OCI-LY1 (cell line): ENCODE measurements at regions not wholly inside any gene's neighbourhood (a gene's known extent, or its start where the extent isn't known, plus 50 kb on each side); places are given as distances from the start of the nearest gene placed in this dataset.

ENCODE experiments used
- H2AFZ ChIP-seq: fragments of 200-600 bp; sonication (generic), shearing (Covaris generic); 2 replicates; pipeline ENCODE4 v1.6.0; 2014; ENCODE audit warnings: antibody characterized with exemption, mild to moderate bottlenecking, low read length
- H3F3A ChIP-seq: fragments of 200-600 bp; sonication (generic), shearing (Covaris generic); 2 replicates; pipeline ENCODE4 v1.6.0; 2014; ENCODE audit warnings: mild to moderate bottlenecking, antibody characterized with exemption, low read length, moderate library complexity; ENCODE audit not compliant: insufficient read depth
- H3K27ac ChIP-seq: fragments of 200-600 bp; sonication (generic); 2 replicates; pipeline ENCODE4 v1.5.1; 2014; ENCODE audit warnings: low read length, mixed run types, mild to moderate bottlenecking, low read depth; ENCODE audit not compliant: poor library complexity, severe bottlenecking
- H3K27me3 ChIP-seq: fragments of 200-600 bp; sonication (generic); 2 replicates; pipeline ENCODE4 v1.6.0; 2014; ENCODE audit warnings: antibody characterized with exemption, mild to moderate bottlenecking, low read length, moderate library complexity; ENCODE audit not compliant: insufficient read depth
- H3K36me3 ChIP-seq: fragments of 200-600 bp; sonication (generic); 2 replicates; pipeline ENCODE4 v1.6.1; 2014; ENCODE audit warnings: mild to moderate bottlenecking, antibody characterized with exemption, low read length, moderate library complexity, mixed read lengths; ENCODE audit not compliant: insufficient read depth
- H3K4me1 ChIP-seq: fragments of 200-600 bp; sonication (generic); 2 replicates; pipeline ENCODE4 v1.5.1; 2014; ENCODE audit warnings: mild to moderate bottlenecking, low read length, moderate library complexity; ENCODE audit not compliant: insufficient read depth, severe bottlenecking
- H3K4me2 ChIP-seq: fragments of 200-600 bp; sonication (generic), shearing (Covaris generic); 2 replicates; pipeline ENCODE4 v1.6.1; 2014; ENCODE audit warnings: low read length
- H3K4me3 ChIP-seq: fragments of 200-600 bp; sonication (generic); 2 replicates; pipeline ENCODE4 v1.5.1; 2014; ENCODE audit warnings: low read length, low read depth, mild to moderate bottlenecking, mixed read lengths; ENCODE audit not compliant: poor library complexity, severe bottlenecking
- H3K79me2 ChIP-seq: fragments of 200-600 bp; shearing (Covaris generic); 2 replicates; pipeline ENCODE4 v1.6.1; 2016; ENCODE audit warnings: mixed run types, low read length, mixed read lengths; ENCODE audit not compliant: insufficient read depth
- H3K9ac ChIP-seq: fragments of 200-600 bp; sonication (generic), shearing (Covaris generic); 2 replicates; pipeline ENCODE4 v1.6.1; 2014; ENCODE audit warnings: mild to moderate bottlenecking, low read length, mixed read lengths
- H3K9me2 ChIP-seq: fragments of 200-600 bp; sonication (generic), shearing (Covaris generic); 2 replicates; pipeline ENCODE4 v1.6.1; 2014; ENCODE audit warnings: low read depth, mild to moderate bottlenecking, low read length, mixed read lengths
- H3K9me3 ChIP-seq: fragments of 200-600 bp; shearing (Covaris generic); 2 replicates; pipeline ENCODE4 v1.6.1; 2014; ENCODE audit warnings: low read length, mixed read lengths
- H4K20me1 ChIP-seq: fragments of 200-600 bp; sonication (generic), shearing (Covaris generic); 2 replicates; pipeline ENCODE4 v1.6.0; 2016; ENCODE audit warnings: mild to moderate bottlenecking, low read length; ENCODE audit not compliant: insufficient read depth
- EZH2 ChIP-seq: fragments of 200-600 bp; sonication (generic), shearing (Covaris generic); IDR thresholded peaks from 2 replicates; pipeline ENCODE4 v1.8.0; 2017; ENCODE audit warnings: borderline replicate concordance, mixed run types, mild to moderate bottlenecking, antibody characterized with exemption, low read length, moderate library complexity, mixed read lengths
- TF ChIP-seq, protein P1 (sequence below): fragments of 200-600 bp; sonication (generic), shearing (Covaris generic); IDR thresholded peaks from 2 replicates; pipeline ENCODE4 v1.5.1; 2017; ENCODE audit warnings: mild to moderate bottlenecking, antibody characterized with exemption, low read length, moderate library complexity, mixed read lengths

DNA sequence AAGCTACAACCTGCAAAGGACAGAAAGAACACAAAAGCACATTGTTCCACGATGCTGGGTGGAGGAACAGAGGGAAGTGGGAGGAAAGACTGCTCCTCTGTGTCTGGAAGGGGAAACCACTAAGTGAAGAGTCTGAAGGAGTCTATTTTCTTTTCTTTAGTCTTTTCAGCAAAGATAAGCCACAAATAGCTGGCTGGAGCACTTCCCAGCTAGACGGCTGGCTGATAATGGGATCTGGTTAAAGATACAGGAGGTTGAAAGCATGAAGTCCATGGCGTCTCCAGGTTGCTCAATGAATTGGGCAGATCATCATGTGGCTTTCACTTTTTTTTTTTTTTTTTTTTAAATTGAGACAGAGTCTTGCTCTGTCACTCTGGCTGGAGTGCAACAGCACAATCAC lies 154.0 kb upstream of the KCNG1 start:
- H3K36me3 ChIP-seq = no peaks in the 10 kb centered on the region
- no peaks in the 10 kb centered on the region for H3K9me2 ChIP-seq
- H3K9ac ChIP-seq = no peak overlapping the region
- TF ChIP-seq, protein P1, sequence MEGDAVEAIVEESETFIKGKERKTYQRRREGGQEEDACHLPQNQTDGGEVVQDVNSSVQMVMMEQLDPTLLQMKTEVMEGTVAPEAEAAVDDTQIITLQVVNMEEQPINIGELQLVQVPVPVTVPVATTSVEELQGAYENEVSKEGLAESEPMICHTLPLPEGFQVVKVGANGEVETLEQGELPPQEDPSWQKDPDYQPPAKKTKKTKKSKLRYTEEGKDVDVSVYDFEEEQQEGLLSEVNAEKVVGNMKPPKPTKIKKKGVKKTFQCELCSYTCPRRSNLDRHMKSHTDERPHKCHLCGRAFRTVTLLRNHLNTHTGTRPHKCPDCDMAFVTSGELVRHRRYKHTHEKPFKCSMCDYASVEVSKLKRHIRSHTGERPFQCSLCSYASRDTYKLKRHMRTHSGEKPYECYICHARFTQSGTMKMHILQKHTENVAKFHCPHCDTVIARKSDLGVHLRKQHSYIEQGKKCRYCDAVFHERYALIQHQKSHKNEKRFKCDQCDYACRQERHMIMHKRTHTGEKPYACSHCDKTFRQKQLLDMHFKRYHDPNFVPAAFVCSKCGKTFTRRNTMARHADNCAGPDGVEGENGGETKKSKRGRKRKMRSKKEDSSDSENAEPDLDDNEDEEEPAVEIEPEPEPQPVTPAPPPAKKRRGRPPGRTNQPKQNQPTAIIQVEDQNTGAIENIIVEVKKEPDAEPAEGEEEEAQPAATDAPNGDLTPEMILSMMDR = no peak
- no peak for TF ChIP-seq EZH2
- no peaks in the 10 kb centered on the region for H3F3A ChIP-seq
- H3K4me3 ChIP-seq = no peak overlapping the region
- no peaks in the 10 kb centered on the region for H3K4me1 ChIP-seq
- H3K9me3 ChIP-seq = no peaks in the 10 kb centered on the region
- no peaks in the 10 kb centered on the region for H3K27me3 ChIP-seq
- no peak overlapping the region for H3K27ac ChIP-seq
- H2AFZ ChIP-seq = no peak overlapping the region
- H3K4me2 ChIP-seq = no peak overlapping the region
- no peaks in the 10 kb centered on the region for H3K79me2 ChIP-seq
- H4K20me1 ChIP-seq = no peaks in the 10 kb centered on the region

DNA sequence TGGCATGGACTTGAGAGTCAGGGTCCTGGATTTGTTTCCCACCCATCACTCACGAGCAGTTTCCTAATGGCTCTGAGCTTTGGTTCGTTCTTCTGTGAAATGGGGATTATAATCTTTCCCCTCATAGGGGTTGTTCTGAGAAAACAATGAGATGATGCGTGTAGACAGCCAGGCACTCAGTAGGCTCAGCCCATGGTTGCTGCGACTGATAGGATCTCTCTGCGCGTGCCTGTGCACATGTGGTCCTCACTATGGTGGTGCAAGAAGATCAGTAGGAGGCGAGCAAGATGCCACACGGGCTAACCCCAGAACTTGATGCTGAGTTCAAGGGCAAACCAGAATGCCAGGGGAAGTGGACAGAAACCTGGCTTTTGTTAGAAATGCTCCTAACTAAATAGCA lies 153.5 kb upstream of the KCNG1 start:
- no peaks in the 10 kb centered on the region for H4K20me1 ChIP-seq
- no peak overlapping the region for H3K4me3 ChIP-seq
- H2AFZ ChIP-seq = no peak overlapping the region

DNA sequence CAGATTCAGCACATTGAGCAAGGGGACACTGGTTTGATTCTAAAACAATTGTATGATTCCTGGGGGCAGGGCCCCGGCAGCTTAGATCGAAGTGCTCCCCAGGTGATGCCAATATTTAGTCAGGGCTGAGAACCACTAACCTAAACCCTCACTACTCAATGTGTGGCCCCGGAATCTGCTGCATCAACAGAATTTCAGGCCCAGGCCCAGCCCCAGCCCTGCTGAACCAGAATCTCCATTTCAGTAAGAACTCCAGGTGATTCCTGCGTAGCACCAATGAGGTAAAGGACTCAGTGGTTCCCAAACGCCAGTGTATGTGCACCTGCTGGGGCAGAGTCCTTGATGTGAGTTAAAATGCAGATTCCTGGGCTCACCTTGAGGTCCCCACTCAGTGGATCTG lies 152.8 kb upstream of the KCNG1 start:
- Histone ChIP-seq H3F3A (no peaks in the 10 kb centered on the region), H3K9ac (no peak overlapping the region), H3K9me2 (no peaks in the 10 kb centered on the region), H4K20me1 (no peaks in the 10 kb centered on the region), H2AFZ (no peak overlapping the region), H3K27me3 (no peaks in the 10 kb centered on the region), H3K36me3 (no peaks in the 10 kb centered on the region), H3K79me2 (no peaks in the 10 kb centered on the region), H3K4me3 (no peak overlapping the region), H3K27ac (no peak overlapping the region), H3K9me3 (no peaks in the 10 kb centered on the region), H3K4me2 (no peak overlapping the region), H3K4me1 (no peaks in the 10 kb centered on the region)
- TF ChIP-seq, protein P1 = no peak
- TF ChIP-seq EZH2 = no peak

More for the DNA sequence above, 153.5 kb upstream of the KCNG1 start:
- Histone ChIP-seq H3K27ac (no peak overlapping the region), H3K9ac (no peak overlapping the region), H3K4me2 (no peak overlapping the region), H3K9me3 (no peaks in the 10 kb centered on the region), H3F3A (no peaks in the 10 kb centered on the region), H3K9me2 (no peaks in the 10 kb centered on the region), H3K27me3 (no peaks in the 10 kb centered on the region), H3K36me3 (no peaks in the 10 kb centered on the region), H3K79me2 (no peaks in the 10 kb centered on the region), H3K4me1 (no peaks in the 10 kb centered on the region)
- TF ChIP-seq, protein P1 = no peak
- TF ChIP-seq EZH2 = no peak
